Neural cell (in vitro differentiated cells): ENCODE measurements at regions not wholly inside any gene's neighbourhood (a gene's known extent, or its start where the extent isn't known, plus 50 kb on each side); places are given as distances from the start of the nearest gene placed in this dataset.

Experiments used
- H2AFZ ChIP-seq: fragments of 200-600, 300-800 bp; sonication (generic), shearing (Covaris generic); 2 replicates; pipeline ENCODE4 v1.6.0; 2014; ENCODE audit warnings: low read depth, mild to moderate bottlenecking, antibody characterized with exemption, low read length, moderate library complexity
- H3F3A ChIP-seq: fragments of 200-600 bp; shearing (Covaris generic); 2 replicates; pipeline ENCODE4 v1.6.1; 2016; ENCODE audit warnings: mild to moderate bottlenecking, moderate library complexity, mixed read lengths, antibody characterized with exemption, low read length; ENCODE audit not compliant: insufficient read depth, poor library complexity, severe bottlenecking
- H3K27ac ChIP-seq: fragments of 200-600, 300-800 bp; sonication (generic), shearing (Covaris generic); 2 replicates; pipeline ENCODE4 v1.5.1; 2014; ENCODE audit warnings: mild to moderate bottlenecking, low read length, moderate library complexity
- H3K27me3 ChIP-seq: fragments of 300-800, 200-600 bp; sonication (generic), shearing (Covaris generic); 2 replicates; pipeline ENCODE4 v1.6.0; 2014; ENCODE audit warnings: mild to moderate bottlenecking, low read depth, low read length, moderate library complexity; ENCODE audit not compliant: insufficient read depth
- H3K36me3 ChIP-seq: fragments of 300-800, 200-600 bp; sonication (generic), shearing (Covaris generic); 2 replicates; pipeline ENCODE4 v1.5.1; 2014; ENCODE audit warnings: mild to moderate bottlenecking, antibody characterized with exemption, low read length, moderate library complexity; ENCODE audit not compliant: insufficient read depth
- H3K4me2 ChIP-seq: fragments of 300-800, 200-600 bp; sonication (generic), shearing (Covaris generic); 2 replicates; pipeline ENCODE4 v1.6.0; 2014; ENCODE audit warnings: mild to moderate bottlenecking, low read length
- H3K4me3 ChIP-seq: fragments of 300-800, 200-600 bp; sonication (generic), shearing (Covaris generic); 2 replicates; pipeline ENCODE4 v1.5.1; 2014; ENCODE audit warnings: mild to moderate bottlenecking, low read length, moderate library complexity
- H3K79me2 ChIP-seq: fragments of 200-600 bp; shearing (Covaris generic); replicated peaks from 2 replicates; pipeline ENCODE4 v1.6.0; 2014; ENCODE audit warnings: mild to moderate bottlenecking, low read length, moderate library complexity; ENCODE audit not compliant: insufficient read depth
- H3K9ac ChIP-seq: fragments of 300-800, 200-600 bp; sonication (generic), shearing (Covaris generic); 2 replicates; pipeline ENCODE4 v1.6.1; 2016; ENCODE audit warnings: mild to moderate bottlenecking, low read length, mixed read lengths
- H3K9me2 ChIP-seq: fragments of 200-600 bp; shearing (Covaris generic); 2 replicates; pipeline ENCODE4 v1.6.1; 2016; ENCODE audit warnings: mild to moderate bottlenecking, low read length, mixed read lengths; ENCODE audit not compliant: insufficient read depth
- H3K9me3 ChIP-seq: fragments of 200-600, 300-800 bp; sonication (generic), shearing (Covaris generic); 2 replicates; pipeline ENCODE4 v1.6.1; 2016; ENCODE audit warnings: mild to moderate bottlenecking, mixed run types, low read length, moderate library complexity, mixed read lengths
- H4K20me1 ChIP-seq: fragments of 200-600 bp; shearing (Covaris generic); 2 replicates; pipeline ENCODE4 v1.6.1; 2016; ENCODE audit warnings: mild to moderate bottlenecking, mixed run types; ENCODE audit not compliant: insufficient read depth
- EP300 ChIP-seq: fragments of 450-650 bp; conservative IDR thresholded peaks from 2 replicates; pipeline ENCODE4 v1.6.1; 2014; ENCODE audit warnings: antibody characterized with exemption, mild to moderate bottlenecking, moderate library complexity; ENCODE audit not compliant: poor library complexity, severe bottlenecking
- EZH2 ChIP-seq: fragments of 200-600, 300-800 bp; shearing (Covaris generic), sonication (generic); IDR thresholded peaks from 2 replicates; pipeline ENCODE4 v1.6.1; 2014; ENCODE audit warnings: antibody characterized with exemption, low read length, borderline replicate concordance, mild to moderate bottlenecking; ENCODE audit not compliant: insufficient read depth, poor library complexity, severe bottlenecking
- MXI1 ChIP-seq: fragments of 450-650 bp; conservative IDR thresholded peaks from 2 replicates; pipeline ENCODE4 v1.6.1; 2014; ENCODE audit warnings: antibody characterized with exemption, mild to moderate bottlenecking; ENCODE audit not compliant: poor library complexity, severe bottlenecking
- POLR2AphosphoS5 ChIP-seq: IDR thresholded peaks from 2 replicates; pipeline ENCODE4 v1.6.1; 2012
- RAD21 ChIP-seq: fragments of 450-650 bp; conservative IDR thresholded peaks from 2 replicates; pipeline ENCODE4 v1.6.1; 2014; ENCODE audit warnings: antibody characterized with exemption, mild to moderate bottlenecking, moderate library complexity
- SMC3 ChIP-seq: fragments of 450-650 bp; conservative IDR thresholded peaks from 2 replicates; pipeline ENCODE4 v1.6.1; 2014; ENCODE audit warnings: antibody characterized with exemption, mild to moderate bottlenecking, moderate library complexity; ENCODE audit not compliant: poor library complexity
- TAF1 ChIP-seq: IDR thresholded peaks from 2 replicates; pipeline ENCODE4 v1.6.1; 2012; ENCODE audit warnings: low read depth
- TF ChIP-seq, protein P1 (sequence below): IDR thresholded peaks from 2 replicates; pipeline ENCODE4 v1.6.1; 2012; ENCODE audit warnings: borderline replicate concordance
- TF ChIP-seq, protein P2 (sequence below): fragments of 450-650 bp; IDR thresholded peaks from 2 replicates; pipeline ENCODE4 v1.5.1; 2014; ENCODE audit warnings: antibody characterized with exemption, mild to moderate bottlenecking, moderate library complexity; ENCODE audit not compliant: poor library complexity, severe bottlenecking

DNA sequence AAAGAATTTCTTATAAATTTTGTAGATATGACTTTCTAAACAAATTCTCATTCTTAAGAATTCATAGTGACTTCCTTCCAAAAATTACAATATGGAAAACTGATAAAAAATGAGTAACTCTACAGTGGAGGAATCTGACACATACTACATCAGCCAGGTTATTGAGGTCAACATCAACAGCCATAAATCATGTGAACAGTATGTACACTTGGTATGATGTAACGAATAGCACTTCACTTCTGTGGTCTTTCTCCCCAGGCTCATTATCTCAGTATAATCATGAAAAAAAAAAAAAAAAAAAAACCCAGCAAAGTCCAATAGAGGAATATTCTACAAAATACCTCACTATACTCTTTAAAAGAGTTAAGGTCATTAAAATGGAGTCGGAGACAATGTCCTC, 111.2 kb upstream of the SUCLG2 start:
- Histone ChIP-seq H3K9ac (no peak overlapping the region), H3F3A (no peaks in the 10 kb centered on the region), H3K9me2 (no peaks in the 10 kb centered on the region), H3K79me2 (no peaks in the 10 kb centered on the region), H3K27me3 (no peaks in the 10 kb centered on the region), H3K4me3 (no peak overlapping the region), H2AFZ (no peak overlapping the region), H3K27ac (no peak overlapping the region), H4K20me1 (no peaks in the 10 kb centered on the region), H3K9me3 (peaks cover 3% of the 10 kb centered on the region), H3K4me2 (no peak overlapping the region), H3K36me3 (no peaks in the 10 kb centered on the region)
- no peak for TF ChIP-seq EZH2

DNA sequence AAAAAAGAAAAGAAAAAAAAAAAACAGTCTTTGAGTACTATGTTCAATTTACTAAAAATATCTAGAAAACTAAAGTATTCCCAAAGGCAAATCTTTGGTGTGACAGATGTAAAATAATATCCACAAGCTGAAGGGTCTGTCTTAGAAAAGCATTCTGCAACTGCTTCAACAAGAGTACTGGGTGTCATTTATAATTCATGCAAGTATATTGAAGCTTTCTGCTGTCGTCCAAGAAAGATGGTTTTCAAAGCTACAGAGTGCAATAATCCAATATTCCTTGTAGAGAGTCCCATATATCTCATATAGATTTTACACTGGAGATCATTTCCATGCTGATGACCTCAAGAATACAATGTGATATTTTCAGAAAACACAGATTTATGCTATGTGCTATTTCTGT, 90.9 kb upstream of the SUCLG2 start:
- Histone ChIP-seq H3K9ac (no peak overlapping the region), H3F3A (no peaks in the 10 kb centered on the region), H3K27me3 (no peaks in the 10 kb centered on the region), H3K9me3 (no peaks in the 10 kb centered on the region), H3K4me3 (no peak overlapping the region), H3K9me2 (no peaks in the 10 kb centered on the region), H4K20me1 (no peaks in the 10 kb centered on the region), H3K79me2 (no peaks in the 10 kb centered on the region), H3K27ac (peak overlapping the region; percentile 11), H2AFZ (no peak overlapping the region), H3K36me3 (no peaks in the 10 kb centered on the region), H3K4me2 (no peak overlapping the region)
- peak; percentile 64 for TF ChIP-seq EP300
- TF ChIP-seq, protein P1, sequence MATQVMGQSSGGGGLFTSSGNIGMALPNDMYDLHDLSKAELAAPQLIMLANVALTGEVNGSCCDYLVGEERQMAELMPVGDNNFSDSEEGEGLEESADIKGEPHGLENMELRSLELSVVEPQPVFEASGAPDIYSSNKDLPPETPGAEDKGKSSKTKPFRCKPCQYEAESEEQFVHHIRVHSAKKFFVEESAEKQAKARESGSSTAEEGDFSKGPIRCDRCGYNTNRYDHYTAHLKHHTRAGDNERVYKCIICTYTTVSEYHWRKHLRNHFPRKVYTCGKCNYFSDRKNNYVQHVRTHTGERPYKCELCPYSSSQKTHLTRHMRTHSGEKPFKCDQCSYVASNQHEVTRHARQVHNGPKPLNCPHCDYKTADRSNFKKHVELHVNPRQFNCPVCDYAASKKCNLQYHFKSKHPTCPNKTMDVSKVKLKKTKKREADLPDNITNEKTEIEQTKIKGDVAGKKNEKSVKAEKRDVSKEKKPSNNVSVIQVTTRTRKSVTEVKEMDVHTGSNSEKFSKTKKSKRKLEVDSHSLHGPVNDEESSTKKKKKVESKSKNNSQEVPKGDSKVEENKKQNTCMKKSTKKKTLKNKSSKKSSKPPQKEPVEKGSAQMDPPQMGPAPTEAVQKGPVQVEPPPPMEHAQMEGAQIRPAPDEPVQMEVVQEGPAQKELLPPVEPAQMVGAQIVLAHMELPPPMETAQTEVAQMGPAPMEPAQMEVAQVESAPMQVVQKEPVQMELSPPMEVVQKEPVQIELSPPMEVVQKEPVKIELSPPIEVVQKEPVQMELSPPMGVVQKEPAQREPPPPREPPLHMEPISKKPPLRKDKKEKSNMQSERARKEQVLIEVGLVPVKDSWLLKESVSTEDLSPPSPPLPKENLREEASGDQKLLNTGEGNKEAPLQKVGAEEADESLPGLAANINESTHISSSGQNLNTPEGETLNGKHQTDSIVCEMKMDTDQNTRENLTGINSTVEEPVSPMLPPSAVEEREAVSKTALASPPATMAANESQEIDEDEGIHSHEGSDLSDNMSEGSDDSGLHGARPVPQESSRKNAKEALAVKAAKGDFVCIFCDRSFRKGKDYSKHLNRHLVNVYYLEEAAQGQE = no peak

DNA sequence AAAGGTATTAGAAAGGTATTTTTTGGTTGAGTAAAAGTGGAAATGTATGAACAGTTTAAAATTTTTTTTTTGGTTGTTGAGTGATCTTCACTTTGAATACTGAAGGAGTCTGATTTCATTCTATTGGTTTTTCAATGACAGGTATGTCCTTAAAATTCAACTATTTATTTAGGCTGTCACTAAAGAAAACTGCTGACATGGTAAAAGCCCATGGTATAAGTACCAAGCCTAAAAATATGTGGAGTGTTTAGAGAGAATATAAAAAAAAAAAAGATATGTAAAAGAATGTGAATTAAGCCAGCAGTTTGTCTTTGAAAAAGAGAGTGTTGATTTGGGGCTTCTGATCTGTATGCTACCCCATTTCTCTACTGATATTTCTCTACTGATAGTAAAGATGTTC, 90.3 kb upstream of the SUCLG2 start:
- Histone ChIP-seq H3K9me3 (no peaks in the 10 kb centered on the region), H4K20me1 (no peaks in the 10 kb centered on the region), H3K27ac (no peak overlapping the region), H3K9ac (no peak overlapping the region), H3K36me3 (no peaks in the 10 kb centered on the region), H3K27me3 (no peaks in the 10 kb centered on the region), H3K9me2 (no peaks in the 10 kb centered on the region), H3K79me2 (no peaks in the 10 kb centered on the region), H3K4me2 (no peak overlapping the region), H3F3A (no peaks in the 10 kb centered on the region), H2AFZ (no peak overlapping the region), H3K4me3 (no peak overlapping the region)
- TF ChIP-seq RAD21 (no peak), EP300 (no peak), POLR2AphosphoS5 (no peak), EZH2 (no peak), SMC3 (no peak), TAF1 (no peak), MXI1 (no peak)
- TF ChIP-seq, protein P2, sequence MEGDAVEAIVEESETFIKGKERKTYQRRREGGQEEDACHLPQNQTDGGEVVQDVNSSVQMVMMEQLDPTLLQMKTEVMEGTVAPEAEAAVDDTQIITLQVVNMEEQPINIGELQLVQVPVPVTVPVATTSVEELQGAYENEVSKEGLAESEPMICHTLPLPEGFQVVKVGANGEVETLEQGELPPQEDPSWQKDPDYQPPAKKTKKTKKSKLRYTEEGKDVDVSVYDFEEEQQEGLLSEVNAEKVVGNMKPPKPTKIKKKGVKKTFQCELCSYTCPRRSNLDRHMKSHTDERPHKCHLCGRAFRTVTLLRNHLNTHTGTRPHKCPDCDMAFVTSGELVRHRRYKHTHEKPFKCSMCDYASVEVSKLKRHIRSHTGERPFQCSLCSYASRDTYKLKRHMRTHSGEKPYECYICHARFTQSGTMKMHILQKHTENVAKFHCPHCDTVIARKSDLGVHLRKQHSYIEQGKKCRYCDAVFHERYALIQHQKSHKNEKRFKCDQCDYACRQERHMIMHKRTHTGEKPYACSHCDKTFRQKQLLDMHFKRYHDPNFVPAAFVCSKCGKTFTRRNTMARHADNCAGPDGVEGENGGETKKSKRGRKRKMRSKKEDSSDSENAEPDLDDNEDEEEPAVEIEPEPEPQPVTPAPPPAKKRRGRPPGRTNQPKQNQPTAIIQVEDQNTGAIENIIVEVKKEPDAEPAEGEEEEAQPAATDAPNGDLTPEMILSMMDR = no peak
- TF ChIP-seq, protein P1 = no peak
